Retinal pigment epithelial cell (primary cell): ENCODE measurements at regions not wholly inside any gene's neighbourhood (a gene's known extent, or its start where the extent isn't known, plus 50 kb on each side); places are given as distances from the start of the nearest gene placed in this dataset.

Experiments used
- DNase-seq: peaks from one replicate; pipeline ENCODE4 v3.0.0-alpha.2; 2010; ENCODE audit warnings: low read depth
- H3K4me3 ChIP-seq: 2 replicates; pipeline ENCODE4 v1.5.1; 2011; ENCODE audit warnings: mild to moderate bottlenecking, low read length, control low read depth, moderate library complexity
- TF ChIP-seq, protein P1 (sequence below): conservative IDR thresholded peaks from 2 replicates; pipeline ENCODE4 v1.5.1; 2011; ENCODE audit warnings: low read depth, low read length, control low read depth, inconsistent platforms

GRCh38 chr20:24835195-24835594 is 113.9 kb upstream of the CST7 start:
- TF ChIP-seq, protein P1, sequence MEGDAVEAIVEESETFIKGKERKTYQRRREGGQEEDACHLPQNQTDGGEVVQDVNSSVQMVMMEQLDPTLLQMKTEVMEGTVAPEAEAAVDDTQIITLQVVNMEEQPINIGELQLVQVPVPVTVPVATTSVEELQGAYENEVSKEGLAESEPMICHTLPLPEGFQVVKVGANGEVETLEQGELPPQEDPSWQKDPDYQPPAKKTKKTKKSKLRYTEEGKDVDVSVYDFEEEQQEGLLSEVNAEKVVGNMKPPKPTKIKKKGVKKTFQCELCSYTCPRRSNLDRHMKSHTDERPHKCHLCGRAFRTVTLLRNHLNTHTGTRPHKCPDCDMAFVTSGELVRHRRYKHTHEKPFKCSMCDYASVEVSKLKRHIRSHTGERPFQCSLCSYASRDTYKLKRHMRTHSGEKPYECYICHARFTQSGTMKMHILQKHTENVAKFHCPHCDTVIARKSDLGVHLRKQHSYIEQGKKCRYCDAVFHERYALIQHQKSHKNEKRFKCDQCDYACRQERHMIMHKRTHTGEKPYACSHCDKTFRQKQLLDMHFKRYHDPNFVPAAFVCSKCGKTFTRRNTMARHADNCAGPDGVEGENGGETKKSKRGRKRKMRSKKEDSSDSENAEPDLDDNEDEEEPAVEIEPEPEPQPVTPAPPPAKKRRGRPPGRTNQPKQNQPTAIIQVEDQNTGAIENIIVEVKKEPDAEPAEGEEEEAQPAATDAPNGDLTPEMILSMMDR, result no peak
- no peak overlapping the region for H3K4me3 ChIP-seq
- no peak for DNase-seq

- TF ChIP-seq, protein P1, result no peak
- DNase-seq, result no peak
Observed at GRCh38 chr20:24836041-24836533, 113.0 kb upstream of the CST7 start.

GRCh38 chr20:24836661-24837299 is 112.3 kb upstream of the CST7 start:
- no peak for DNase-seq
- no peak overlapping the region for H3K4me3 ChIP-seq
- TF ChIP-seq, protein P1, result no peak

More at GRCh38 chr20:24836041-24836533, 113.0 kb upstream of the CST7 start:
- no peak overlapping the region for H3K4me3 ChIP-seq

- TF ChIP-seq, protein P1, result no peak
- H3K4me3 ChIP-seq, result no peak overlapping the region
- peak; percentile 48 for DNase-seq
Observed at GRCh38 chr20:24837781-24838450, 111.2 kb upstream of the CST7 start.

GRCh38 chr20:24838546-24839535 is 110.2 kb upstream of the CST7 start:
- H3K4me3 ChIP-seq, result no peak overlapping the region
- no peak for DNase-seq
- TF ChIP-seq, protein P1, result no peak

GRCh38 chr20:24840121-24840713 is 108.9 kb upstream of the CST7 start:
- no peak for DNase-seq
- TF ChIP-seq, protein P1, result no peak

More at GRCh38 chr20:24840121-24840713, 108.9 kb upstream of the CST7 start:
- H3K4me3 ChIP-seq, result no peak overlapping the region
